Loucy (cell line): ENCODE measurements at regions not wholly inside any gene's neighbourhood (a gene's known extent, or its start where the extent isn't known, plus 50 kb on each side); places are given as distances from the start of the nearest gene placed in this dataset.

Source experiments
- H2AFZ ChIP-seq: fragments of 200-600 bp; sonication (generic); 2 replicates; pipeline ENCODE4 v1.6.0; 2016; ENCODE audit warnings: antibody characterized with exemption, mild to moderate bottlenecking, low read length, moderate library complexity
- H3F3A ChIP-seq: fragments of 200-600 bp; 2 replicates; pipeline ENCODE4 v1.6.0; 2016; ENCODE audit warnings: antibody characterized with exemption, low read depth, mild to moderate bottlenecking
- H3K27me3 ChIP-seq: fragments of 200-600 bp; sonication (generic); 2 replicates; pipeline ENCODE4 v1.6.1; 2014; ENCODE audit warnings: low read length, mild to moderate bottlenecking; ENCODE audit not compliant: insufficient read depth, poor library complexity, severe bottlenecking
- H3K36me3 ChIP-seq: fragments of 200-600 bp; sonication (generic); 2 replicates; pipeline ENCODE4 v1.6.1; 2016; ENCODE audit warnings: low read length; ENCODE audit not compliant: insufficient read depth
- H3K4me1 ChIP-seq: fragments of 200-600 bp; sonication (generic); 2 replicates; pipeline ENCODE4 v1.5.1; 2014; ENCODE audit warnings: low read length, mild to moderate bottlenecking; ENCODE audit not compliant: insufficient read depth, poor library complexity, severe bottlenecking
- H3K4me2 ChIP-seq: fragments of 200-600 bp; sonication (generic); 2 replicates; pipeline ENCODE4 v1.6.0; 2014; ENCODE audit warnings: antibody characterized with exemption, low read length, low read depth, mild to moderate bottlenecking; ENCODE audit not compliant: poor library complexity, severe bottlenecking
- H3K4me3 ChIP-seq: fragments of 200-600 bp; sonication (generic); 2 replicates; pipeline ENCODE4 v1.5.1; 2014; ENCODE audit warnings: low read length, mild to moderate bottlenecking, mixed read lengths; ENCODE audit not compliant: poor library complexity, severe bottlenecking
- H3K79me2 ChIP-seq: fragments of 200-600 bp; sonication (generic); 2 replicates; pipeline ENCODE4 v1.6.1; 2014; ENCODE audit warnings: low read length; ENCODE audit not compliant: insufficient read depth
- H3K9ac ChIP-seq: fragments of 200-600 bp; sonication (generic); 2 replicates; pipeline ENCODE4 v1.6.0; 2014; ENCODE audit warnings: mild to moderate bottlenecking, low read depth, low read length, moderate library complexity; ENCODE audit not compliant: poor library complexity, severe bottlenecking
- H3K9me2 ChIP-seq: fragments of 200-600 bp; sonication (generic); replicated peaks from 2 replicates; pipeline ENCODE4 v1.6.1; 2016; ENCODE audit warnings: low read depth, low read length, mixed read lengths
- H3K9me3 ChIP-seq: fragments of 200-600 bp; sonication (generic); 2 replicates; pipeline ENCODE4 v1.6.1; 2014; ENCODE audit warnings: mild to moderate bottlenecking, antibody characterized with exemption, low read length, low read depth; ENCODE audit not compliant: insufficient read depth
- H4K20me1 ChIP-seq: fragments of 200-600 bp; sonication (generic); 2 replicates; pipeline ENCODE4 v1.6.0; 2014; ENCODE audit warnings: antibody characterized with exemption, low read length, mild to moderate bottlenecking; ENCODE audit not compliant: insufficient read depth, poor library complexity, severe bottlenecking
- CTCF ChIP-seq: fragments of 200-600 bp; sonication (generic); conservative IDR thresholded peaks from 2 replicates; pipeline ENCODE4 v1.5.1; 2014; ENCODE audit warnings: mild to moderate bottlenecking, antibody characterized with exemption, low read length
- EZH2phosphoT487 ChIP-seq: fragments of 200-600 bp; IDR thresholded peaks from 2 replicates; pipeline ENCODE4 v1.6.1; 2018; ENCODE audit warnings: antibody characterized with exemption, mild to moderate bottlenecking, moderate library complexity, borderline replicate concordance

DNA sequence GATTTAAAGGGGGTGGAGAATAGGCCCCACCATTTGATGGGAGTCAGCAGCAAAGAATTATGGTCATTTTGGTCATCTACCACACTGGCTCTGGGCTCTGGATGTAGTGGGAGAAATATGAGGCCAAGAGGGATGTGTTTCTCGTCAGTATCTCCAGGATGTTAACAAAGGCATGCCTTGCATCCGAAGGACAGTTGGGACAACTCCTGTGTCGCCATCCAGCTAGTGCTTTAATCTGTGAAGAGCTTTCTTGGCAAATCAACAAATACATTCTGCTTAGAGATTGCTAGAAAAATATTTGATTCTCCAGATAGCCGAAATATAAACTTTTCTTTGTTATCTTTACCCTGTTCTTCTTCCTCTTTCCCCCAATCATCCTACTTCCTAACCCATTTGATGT, 287.1 kb upstream of the TNP1 start:
- no peaks in the 10 kb centered on the region for H3K36me3 ChIP-seq
- H3K4me3 ChIP-seq, result no peak overlapping the region
- no peaks in the 10 kb centered on the region for H3K27me3 ChIP-seq
- H3K4me1 ChIP-seq, result no peaks in the 10 kb centered on the region
- no peak overlapping the region for H2AFZ ChIP-seq
- H3K79me2 ChIP-seq, result no peaks in the 10 kb centered on the region
- H3K9me2 ChIP-seq, result no peaks in the 10 kb centered on the region
- H3K9ac ChIP-seq, result no peak overlapping the region
- no peak overlapping the region for H3K4me2 ChIP-seq
- no peaks in the 10 kb centered on the region for H3F3A ChIP-seq
- TF ChIP-seq CTCF, result no peak
- no peak for TF ChIP-seq EZH2phosphoT487
- no peaks in the 10 kb centered on the region for H4K20me1 ChIP-seq
- 0 out of 2 replicates have a peak, but pooled peaks cover 3% of the 10 kb centered on the region for H3K9me3 ChIP-seq

DNA sequence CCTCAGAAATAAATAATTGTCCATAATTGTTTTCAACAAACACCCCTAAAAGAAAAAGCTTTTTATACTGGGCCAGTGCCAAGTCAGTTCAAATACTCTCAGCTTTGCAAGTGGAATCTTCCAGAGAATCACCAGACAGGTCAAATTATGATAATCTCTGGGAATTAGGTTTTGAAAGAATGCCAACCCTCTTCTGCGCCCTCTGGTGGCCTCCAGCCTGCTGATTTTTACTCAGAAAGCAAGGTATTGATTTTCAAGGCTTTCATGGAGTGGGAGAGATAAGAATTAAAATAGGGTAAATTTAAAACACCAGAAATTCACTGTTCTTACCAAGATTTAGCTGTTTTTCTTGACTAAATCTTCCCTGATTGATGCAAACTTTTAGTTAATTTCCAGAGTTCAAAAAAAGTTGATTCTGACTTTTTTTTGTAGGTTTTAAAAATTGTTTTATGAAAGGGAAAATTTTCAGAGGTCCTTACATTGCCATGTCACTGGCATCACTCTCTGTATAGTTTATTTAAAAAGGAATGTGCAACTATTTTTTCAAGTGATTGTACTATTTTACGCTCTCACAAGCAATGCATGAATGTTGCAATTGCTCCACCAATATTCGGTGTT, 282.9 kb upstream of the TNP1 start:
- TF ChIP-seq CTCF, result peak; percentile 86
- TF ChIP-seq EZH2phosphoT487, result no peak
- no peak overlapping the region for H2AFZ ChIP-seq
- H3K9me3 ChIP-seq, result peaks cover 3% of the 10 kb centered on the region; the same call in 1 of the 2 replicates
- no peak overlapping the region for H3K4me2 ChIP-seq
- no peaks in the 10 kb centered on the region for H3K4me1 ChIP-seq
- no peaks in the 10 kb centered on the region for H3F3A ChIP-seq
- no peaks in the 10 kb centered on the region for H3K27me3 ChIP-seq
- no peak overlapping the region for H3K4me3 ChIP-seq
- no peaks in the 10 kb centered on the region for H4K20me1 ChIP-seq
- H3K9me2 ChIP-seq, result no peaks in the 10 kb centered on the region
- no peaks in the 10 kb centered on the region for H3K79me2 ChIP-seq
- no peaks in the 10 kb centered on the region for H3K36me3 ChIP-seq
- no peak overlapping the region for H3K9ac ChIP-seq

GRCh38 chr2:217138284-217138683, 278.4 kb upstream of the TNP1 start:
- Histone ChIP-seq H4K20me1 (no peaks in the 10 kb centered on the region), H3K36me3 (no peaks in the 10 kb centered on the region), H3K79me2 (no peaks in the 10 kb centered on the region), H3F3A (no peaks in the 10 kb centered on the region), H3K4me3 (no peak overlapping the region), H3K27me3 (no peaks in the 10 kb centered on the region), H3K9me2 (no peaks in the 10 kb centered on the region; the same call in 1 of the 2 replicates), H2AFZ (no peak overlapping the region), H3K9me3 (peaks cover 3% of the 10 kb centered on the region; the same call in 1 of the 2 replicates), H3K4me1 (no peaks in the 10 kb centered on the region), H3K9ac (no peak overlapping the region), H3K4me2 (no peak overlapping the region)
- TF ChIP-seq EZH2phosphoT487 (no peak), CTCF (no peak)
